GM21723 (cell line): ENCODE measurements at regions not wholly inside any gene's neighbourhood (a gene's known extent, or its start where the extent isn't known, plus 50 kb on each side); places are given as distances from the start of the nearest gene placed in this dataset.

Experiments used
- ATAC-seq: cut with Tn5 transposase; IDR thresholded peaks from one replicate; pipeline ENCODE4 v1.9.1; 2021; ENCODE audit warnings: mild to moderate bottlenecking, moderate library complexity; ENCODE audit not compliant: unreplicated experiment

DNA sequence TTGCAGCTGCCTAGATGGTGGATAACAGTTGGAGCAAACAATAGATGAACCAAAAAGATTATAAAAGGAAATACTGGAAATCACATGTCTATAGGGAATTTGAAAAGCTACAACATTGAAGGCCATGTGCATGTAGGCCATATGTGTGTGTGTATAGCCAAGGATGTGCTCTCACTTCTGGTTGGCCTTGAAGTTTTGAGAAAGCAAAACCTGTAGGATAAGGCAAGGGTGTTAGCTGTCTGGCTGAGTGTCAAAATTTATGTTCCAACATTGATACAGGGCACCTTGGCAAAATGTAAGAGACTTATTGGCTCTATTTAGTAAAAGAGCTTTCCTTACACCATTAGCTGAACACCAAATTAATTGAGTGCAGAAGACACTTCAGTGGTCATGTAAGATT, 1723.6 kb upstream of the PCDH20 start:
- ATAC-seq: no peak

DNA sequence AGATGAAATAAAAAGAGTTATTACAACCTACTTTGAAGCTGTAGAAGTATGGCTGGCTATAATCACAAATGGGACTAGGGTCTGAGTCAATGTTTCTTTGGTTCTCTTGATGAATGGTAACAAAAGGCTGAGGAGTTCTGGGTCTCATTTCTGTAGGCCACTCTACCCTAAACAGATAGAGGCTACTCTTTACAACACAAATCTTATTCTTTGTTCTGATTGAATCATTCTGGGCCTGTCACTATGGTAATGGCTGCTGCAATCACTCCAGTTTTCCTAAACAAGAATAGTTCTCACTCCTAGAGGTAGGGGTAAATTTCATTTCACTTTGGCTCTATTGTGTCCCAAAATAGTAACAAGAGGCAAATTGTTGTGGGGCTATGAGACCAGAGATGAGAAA, 1714.3 kb upstream of the PCDH20 start:
- ATAC-seq: no peak

DNA sequence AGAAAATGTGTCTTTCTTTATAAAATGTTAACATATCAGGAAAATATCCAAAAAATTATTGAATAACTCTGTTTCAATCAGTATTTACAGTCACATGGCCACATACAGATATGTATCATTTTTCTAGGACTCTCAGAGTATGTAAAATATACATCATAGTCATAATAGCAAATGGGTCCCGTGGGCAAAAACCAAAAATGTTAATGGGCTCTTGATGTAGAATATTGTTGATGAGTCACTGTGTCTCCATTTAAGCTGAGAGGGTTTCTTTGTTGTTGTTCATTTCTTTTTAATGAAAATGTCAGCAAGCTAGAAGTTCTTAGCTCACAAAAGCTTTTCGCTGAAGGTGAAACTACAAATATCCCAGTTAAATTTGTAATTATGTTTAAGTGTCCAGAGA, 1713.1 kb upstream of the PCDH20 start:
- ATAC-seq: no peak

- ATAC-seq: no peak
Observed at GRCh38 chr13:63124863-63125262, 1709.2 kb upstream of the PCDH20 start.

DNA sequence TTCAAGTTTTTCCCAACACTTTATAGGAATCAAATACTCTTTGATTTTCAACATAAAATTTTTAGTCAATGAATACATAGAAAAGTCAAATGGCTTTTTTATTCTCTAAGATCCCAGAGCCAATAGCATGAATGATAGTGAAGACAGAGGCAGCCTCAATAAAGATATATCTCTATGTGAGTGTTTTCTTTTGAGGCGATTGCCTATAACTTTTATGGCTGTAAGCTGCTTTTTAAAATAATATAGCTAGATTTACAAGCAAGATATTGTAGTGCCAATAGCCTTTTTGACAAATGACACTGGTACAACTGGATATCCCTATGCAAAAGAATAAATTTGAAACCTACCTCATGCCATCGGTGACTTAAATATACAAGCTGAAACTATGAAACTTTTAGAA, 1705.2 kb upstream of the PCDH20 start:
- no peak for ATAC-seq

DNA sequence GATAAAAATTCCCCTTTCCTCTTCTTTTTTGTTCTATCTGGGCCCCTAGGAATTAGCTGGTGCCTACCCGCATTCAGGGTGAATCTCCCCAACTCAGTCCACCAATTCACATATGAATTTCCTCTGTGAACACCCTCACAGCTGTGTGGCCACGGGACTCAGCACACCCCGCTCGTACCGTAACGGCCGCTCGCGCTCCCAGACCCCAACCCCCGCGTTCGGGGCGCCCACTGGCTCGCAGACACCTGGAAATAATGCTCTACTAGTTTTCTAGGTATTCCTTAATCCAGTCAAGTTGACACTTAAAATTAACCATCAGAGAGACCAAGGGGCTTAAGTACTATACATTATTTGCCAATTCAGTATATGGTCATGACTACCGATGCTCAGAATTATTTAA, 1702.1 kb upstream of the PCDH20 start:
- ATAC-seq: no peak

DNA sequence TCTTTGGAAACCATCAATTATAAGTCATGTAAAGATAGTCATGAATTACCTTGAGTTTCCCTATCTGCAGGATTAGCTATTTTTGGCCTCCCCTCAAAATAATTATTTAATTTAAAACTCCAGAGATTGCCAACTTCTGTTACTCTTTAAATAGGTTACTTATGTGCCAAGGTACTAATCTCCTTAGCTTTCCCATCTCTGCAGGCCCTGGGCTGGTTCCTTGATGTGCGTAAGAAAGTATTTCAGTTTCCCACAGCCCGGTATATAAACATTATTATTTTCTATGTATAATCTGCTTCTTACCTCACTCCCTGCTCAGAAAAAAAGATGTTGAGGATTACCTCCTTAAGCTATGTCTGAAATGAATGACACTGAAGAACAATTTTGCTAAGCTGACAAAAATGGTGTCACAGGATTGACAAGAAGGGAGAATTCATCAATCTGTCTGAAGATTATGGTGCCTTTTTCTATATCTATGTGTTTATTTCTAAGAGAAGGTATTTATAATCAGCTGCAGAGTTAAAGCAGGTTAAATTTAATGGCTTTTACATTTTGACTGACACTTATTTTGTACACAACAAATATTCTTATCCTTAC, 1697.2 kb upstream of the PCDH20 start:
- ATAC-seq: no peak

DNA sequence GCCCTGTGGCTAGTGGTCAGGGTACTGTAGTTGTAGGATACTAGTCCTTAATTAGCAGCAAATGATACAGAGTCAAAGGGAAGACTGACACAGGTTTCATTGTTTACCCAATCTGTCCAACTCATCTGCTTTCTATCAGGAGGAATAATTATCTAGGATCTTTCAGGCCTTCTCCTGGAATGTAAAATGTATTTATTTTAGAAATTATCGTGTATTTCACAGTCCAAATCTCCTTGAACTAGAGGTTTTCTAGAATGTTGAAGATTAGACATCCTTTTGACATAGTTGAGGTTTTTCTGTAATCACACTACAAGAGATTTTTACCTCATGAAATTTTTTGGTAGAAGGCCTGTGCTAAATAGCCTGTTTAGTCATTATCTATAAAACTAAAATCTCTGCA, 1694.8 kb upstream of the PCDH20 start:
- no peak for ATAC-seq

DNA sequence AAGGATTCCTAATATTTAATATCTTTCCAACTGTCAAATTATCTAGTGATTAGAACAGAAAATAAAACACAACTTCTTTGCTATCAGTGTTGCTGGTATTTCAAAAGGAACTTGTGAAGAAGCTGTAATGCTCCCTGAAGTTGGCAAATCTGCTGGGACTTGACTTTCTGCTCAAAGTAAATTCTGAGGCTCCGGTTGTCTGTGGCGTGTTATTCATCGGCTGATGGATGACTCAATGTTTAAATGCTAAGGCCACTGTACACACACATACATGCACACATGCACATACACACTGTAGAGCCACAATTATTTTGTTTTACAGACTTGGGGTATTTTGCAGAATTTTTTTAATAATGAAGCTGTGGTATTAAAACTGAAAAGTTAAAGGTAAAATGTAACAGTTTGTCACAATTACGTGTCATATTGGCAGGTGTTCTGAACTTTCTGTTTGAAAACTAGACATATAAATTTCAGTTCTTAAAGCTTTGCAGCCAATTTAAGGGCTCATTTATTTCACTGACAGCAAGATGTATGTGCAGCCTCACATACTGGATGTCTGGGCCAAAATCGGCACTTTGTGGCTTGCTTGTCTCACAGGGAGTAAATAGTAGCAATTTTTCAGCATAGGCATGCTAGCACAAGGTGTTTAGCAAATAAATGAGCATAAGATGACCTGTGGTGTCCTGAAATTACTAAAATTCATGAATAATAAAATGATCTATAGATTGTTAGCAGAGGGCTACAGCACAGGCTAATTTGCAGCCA, 1691.7 kb upstream of the PCDH20 start:
- ATAC-seq: no peak

DNA sequence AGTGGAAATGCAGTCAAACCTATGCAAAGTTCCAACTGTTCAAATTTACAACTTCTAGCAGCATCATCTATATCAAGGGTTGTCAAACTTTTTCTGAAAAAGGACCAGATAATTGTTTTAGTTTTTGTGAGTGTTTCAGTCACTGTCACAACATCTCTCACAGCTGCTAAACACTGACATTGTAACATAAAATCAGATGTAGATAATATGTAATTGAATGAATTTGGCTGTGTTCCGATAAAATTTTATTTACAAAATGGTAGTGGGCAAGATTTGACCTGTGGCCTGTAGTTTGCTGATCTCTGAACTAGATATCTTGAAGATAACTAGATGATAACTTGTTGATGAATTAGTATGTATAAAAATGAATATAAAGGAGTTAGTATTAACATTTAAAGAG, 1679.1 kb upstream of the PCDH20 start:
- ATAC-seq: no peak

DNA sequence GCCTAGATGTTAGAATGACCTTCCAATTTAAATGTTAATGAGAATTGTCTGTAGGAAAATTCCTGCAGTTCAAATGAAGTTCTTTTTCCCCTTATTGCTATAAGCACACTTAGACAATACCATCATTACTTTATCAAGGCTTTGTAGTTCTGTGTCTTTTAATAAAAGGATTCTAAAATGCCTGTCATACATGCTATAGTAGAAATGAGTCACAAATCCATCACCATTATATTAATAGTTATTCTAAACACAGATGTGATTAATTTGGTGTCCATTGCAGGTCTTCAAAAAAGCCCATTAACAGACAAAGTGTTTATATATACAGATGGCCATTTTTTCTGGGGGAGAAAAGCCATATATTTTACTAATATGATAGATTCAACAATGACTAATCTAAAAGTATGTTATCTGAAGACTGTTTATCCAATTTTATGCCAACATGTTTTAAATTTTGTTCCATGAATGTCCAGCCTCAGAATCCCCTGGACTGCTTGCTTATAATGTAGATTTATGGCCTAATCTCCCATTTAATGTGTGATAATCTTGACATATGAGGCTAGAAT, 1678.3 kb upstream of the PCDH20 start:
- ATAC-seq: no peak

DNA sequence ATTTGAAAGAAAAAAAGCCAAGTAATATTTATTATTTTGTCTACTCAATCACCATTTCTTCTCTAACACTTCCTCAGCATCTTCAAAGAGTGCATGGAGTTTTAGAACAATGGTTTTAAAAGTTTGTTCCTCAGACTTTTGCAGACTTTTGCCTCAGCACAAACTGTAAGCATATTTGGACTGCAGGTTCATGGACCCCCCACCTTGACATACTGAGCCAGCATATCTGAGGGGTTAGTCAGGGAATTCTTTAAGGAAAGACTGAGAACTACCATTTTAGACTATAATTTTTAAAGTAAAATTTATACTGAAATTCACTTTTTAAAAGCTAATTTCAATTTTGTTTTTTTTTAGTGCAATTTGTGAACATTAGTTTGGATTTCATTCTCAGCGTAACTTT, 1676.8 kb upstream of the PCDH20 start:
- no peak for ATAC-seq

DNA sequence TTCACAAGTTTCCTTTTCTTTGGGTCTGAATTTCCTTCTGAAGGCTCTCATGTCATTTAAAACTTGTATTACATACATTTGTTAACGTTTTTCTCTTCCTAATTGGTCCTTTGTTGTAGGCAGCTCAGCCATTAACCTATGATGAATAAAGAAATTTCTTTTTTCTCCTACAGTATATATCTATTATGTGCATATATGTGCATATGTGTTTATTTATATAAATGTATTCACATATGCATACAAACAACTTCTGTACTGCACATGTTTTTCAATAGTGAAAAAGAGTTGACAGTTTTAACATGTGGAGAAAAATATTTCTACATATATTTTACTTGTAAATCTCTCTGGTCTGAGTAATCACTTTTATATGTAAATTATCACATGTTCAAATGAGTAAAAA, 1674.9 kb upstream of the PCDH20 start:
- ATAC-seq: no peak

- ATAC-seq: no peak
Observed at GRCh38 chr13:63088226-63088625, 1672.6 kb upstream of the PCDH20 start.

- ATAC-seq: no peak
Observed at GRCh38 chr13:63086286-63086685, 1670.6 kb upstream of the PCDH20 start.

GRCh38 chr13:63085851-63086250, 1670.2 kb upstream of the PCDH20 start:
- no peak for ATAC-seq

GRCh38 chr13:63081400-63082014, 1665.9 kb upstream of the PCDH20 start:
- no peak for ATAC-seq

DNA sequence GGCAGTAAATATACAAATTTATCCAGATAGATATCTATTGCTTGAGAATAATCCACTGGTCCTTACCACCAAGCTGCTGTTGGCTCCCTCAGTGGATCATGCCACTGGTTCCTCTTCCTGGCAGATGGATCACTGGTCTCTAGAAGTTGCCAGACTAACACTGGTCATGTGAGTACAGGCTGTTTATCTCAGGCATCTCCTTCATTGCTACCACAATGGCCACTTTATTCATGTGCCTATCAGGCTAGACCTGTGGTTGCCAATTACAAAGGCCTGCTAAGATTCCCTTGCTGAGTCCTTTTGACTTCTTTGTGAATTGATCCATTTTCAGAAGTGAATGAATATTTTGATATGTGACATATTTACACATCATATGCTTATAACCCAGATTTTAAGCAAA, 1659.5 kb upstream of the PCDH20 start:
- ATAC-seq: no peak

DNA sequence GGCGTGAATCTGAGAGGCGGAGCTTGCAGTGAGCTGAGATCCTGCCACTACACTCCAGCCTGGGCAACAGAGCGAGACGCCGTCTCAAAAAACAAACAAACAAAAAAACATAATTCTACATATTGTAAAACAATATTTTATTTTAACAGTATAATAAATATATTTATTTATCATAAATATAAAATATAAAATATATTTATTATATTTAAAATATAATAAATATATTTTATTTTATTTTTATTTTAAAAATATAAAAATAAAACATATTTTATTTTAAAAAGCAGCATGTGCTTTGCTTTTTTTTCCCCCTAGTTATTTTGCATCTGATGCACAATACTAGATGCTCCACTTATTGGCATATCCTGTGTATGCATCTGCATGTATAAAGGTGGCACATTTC, 1634.6 kb upstream of the PCDH20 start:
- ATAC-seq: no peak

GRCh38 chr13:63048653-63049052, 1633.0 kb upstream of the PCDH20 start:
- no peak for ATAC-seq

- ATAC-seq: no peak
Observed at GRCh38 chr13:63044589-63045313, 1629.1 kb upstream of the PCDH20 start.
